Heart right ventricle (tissue), 16 donors: ENCODE measurements at regions not wholly inside any gene's neighbourhood (a gene's known extent, or its start where the extent isn't known, plus 50 kb on each side); places are given as distances from the start of the nearest gene placed in this dataset.
A peak's percentile ranks its signal among the peaks of the same experiment; 100 is the strongest.

Source experiments
- ATAC-seq, 8 donors: fragments of 200-7000 bp; cut with Tn5 transposase; one replicate each; pipeline ENCODE4 v1.9.1; 2020; ENCODE audit warnings: mild to moderate bottlenecking in 8 of 8, moderate library complexity in 8 of 8, moderate number of reproducible peaks in 1 of 8
- DNase-seq, 2 donors: peaks; one replicate each; pipeline ENCODE4 v3.0.0-alpha.2; 2020
- H3K27ac ChIP-seq, 10 donors: fragments of 200-600 bp; sonication (generic) in 2 of 10; one replicate each; pipeline versions ENCODE4 v1.5.0 to v1.8.0; 2020 to 2022; ENCODE audit warnings: mild to moderate bottlenecking in 3 of 10
- H3K27me3 ChIP-seq, 7 donors: fragments of 200-600 bp; one replicate each; pipeline ENCODE4 v1.8.0; 2021 to 2022; ENCODE audit warnings: mild to moderate bottlenecking in 2 of 7
- H3K36me3 ChIP-seq, 9 donors: fragments of 200-600 bp; sonication (generic) in 1 of 9; one replicate each; pipeline versions ENCODE4 v1.5.0 to v1.8.0; 2020 to 2022; ENCODE audit warnings: mild to moderate bottlenecking in 2 of 9
- H3K4me1 ChIP-seq, 9 donors: fragments of 200-600 bp; sonication (generic) in 1 of 9; one replicate each; pipeline versions ENCODE4 v1.5.0 to v1.8.0; 2020 to 2022; ENCODE audit warnings: mild to moderate bottlenecking in 4 of 9
- H3K4me3 ChIP-seq, 10 donors: fragments of 200-600 bp; sonication (generic) in 2 of 10; one replicate each; pipeline versions ENCODE4 v1.5.0 to v1.8.0; 2020 to 2022; ENCODE audit warnings: mild to moderate bottlenecking in 7 of 10, moderate library complexity in 2 of 10
- H3K9me3 ChIP-seq, 11 donors: fragments of 200-600 bp in 10 of 11; sonication (generic) in 2 of 11; one replicate each; pipeline versions ENCODE4 v1.5.0 to v1.8.0; 2013 to 2022; ENCODE audit warnings: mild to moderate bottlenecking in 2 of 11, control low read depth in 1 of 11, moderate library complexity in 1 of 11
- CTCF ChIP-seq, 9 donors: fragments of 200-600 bp; sonication (generic) in 2 of 9; IDR thresholded peaks; one replicate each; pipeline versions ENCODE4 v1.5.0 to v1.8.0; 2021 to 2022; ENCODE audit warnings: antibody characterized with exemption in 9 of 9, mild to moderate bottlenecking in 5 of 9, moderate library complexity in 1 of 9
- WGBS, 2 donors: extraction: QIAGEN DNeasy Blood & Tissue Kit; methylation state at CpG; one replicate each; pipeline ENCODE4 v1.1.7; 2013; ENCODE audit warnings: inconsistent platforms in 1 of 2; 5-methylcytosine and 5-hydroxymethylcytosine counted together
- intact Hi-C, 10 donors: fragments of 100-400 bp; cut with DNase I; formaldehyde crosslinking; loops; one replicate each; pipeline versions ENCODE4 v1.11.1 to v1.14.2; 2022
- donor health status: Arrhythmogenic right ventricular cardiomyopathy.
- donor health status: ischemic (EF 13 %, LVEDD 7.1; RV severe dilation, severe dysfunction).
- donor health status: healthy with polysubstance abuse.
- donor health status: DM: no; HTN: yes; CAD: no.
- donor health status: DM: no; HTN: no; CAD: no.
- donor health status: ischemic (EF 25% LVEDD 6.9; RV normal size, moderate dysfunction).
- donor health status: ischemic (EF 25% LVEDD 5.7; RV mildly dilated, moderate dysfunction).
- donor health status: healthy.
- donor health status: DM: yes; HTN: yes; CAD: no.
- donor health status: Ischemic cardiomyopathy.
- donor health status: ischemic (EF 35%, LVEDD 5.7; RV mildly dilated, moderate dysfunction).
- donor health status: nonischemic (EF 11% LVEDD 7.7; RV severe dilation, severe dysfunction).
- donor health status: DM: yes; HTN: yes; CAD: no.
- donor health status: PGD.
- donor health status: ischemic (EF 29% LVEDD 5.4; RV normal size, mild dysfunction).
- donor health status: nonischemic (EF 23%, LVEDD 6.1; RV moderate dilation, normal function).

GRCh38 chrX:20418379-20419150 is 151.9 kb upstream of the RPS6KA3 start:
- H3K9me3 ChIP-seq, result no peaks in the 10 kb centered on the region
- H3K27me3 ChIP-seq, result peaks cover 0 to under 1% (median 0%) of the 10 kb centered on the region in 7 donors
- no peak overlapping the region for H3K27ac ChIP-seq
- 82 to 91% methylated on average over 9 of the region's 9 CpGs for WGBS, 2 donors
- ATAC-seq (no peak), DNase-seq (no peak)
- intact Hi-C loops, result no loop called here
- no peak overlapping the region for H3K4me3 ChIP-seq
- no peaks in the 10 kb centered on the region for H3K36me3 ChIP-seq
- peaks cover 0 to 7% (median 0%) of the 10 kb centered on the region in 9 donors for H3K4me1 ChIP-seq
- TF ChIP-seq CTCF (IDR thresholded peaks at IDR 0.05), result no peak

DNA sequence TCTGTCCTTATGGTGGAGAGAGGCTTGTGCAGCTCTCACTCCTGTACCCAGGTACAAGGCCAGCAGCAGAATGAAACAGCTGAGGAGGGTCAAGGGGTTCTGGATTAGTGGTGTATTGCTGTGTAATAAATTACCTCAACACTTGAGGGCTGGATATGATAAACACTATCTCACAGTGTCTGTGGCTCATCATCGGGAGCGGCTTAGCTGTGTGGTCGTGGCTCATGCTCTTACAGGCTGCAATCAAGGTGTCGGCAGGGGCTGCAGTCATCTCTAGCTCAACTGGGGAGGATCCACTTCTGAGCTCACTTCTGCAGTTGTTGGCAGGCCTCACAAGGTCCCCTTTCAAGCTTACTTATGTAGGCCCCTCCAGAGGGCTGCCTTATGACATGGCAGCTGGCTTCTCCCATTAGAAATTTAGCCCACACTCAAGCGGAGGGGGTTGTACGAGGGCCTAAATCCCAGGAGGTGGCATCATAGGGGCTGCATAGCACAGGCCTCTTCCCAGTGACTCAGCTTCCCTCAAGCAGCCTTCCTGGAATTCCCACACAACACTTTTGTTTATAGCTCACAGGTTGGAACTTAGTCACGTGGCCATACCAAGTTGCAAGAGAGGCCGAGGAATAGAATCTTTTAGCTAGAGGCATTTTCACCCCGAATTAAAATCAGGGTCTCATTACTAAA is 148.2 kb upstream of the RPS6KA3 start:
- WGBS, 2 donors, result 69 to 76% methylated on average over 8 to 9 of the region's 9 CpGs
- Histone ChIP-seq H3K4me3 (no peak overlapping the region), H3K36me3 (no peaks in the 10 kb centered on the region), H3K9me3 (no peaks in the 10 kb centered on the region), H3K27ac (no peak overlapping the region), H3K27me3 (no peaks in the 10 kb centered on the region), H3K4me1 (peaks cover 0 to 12% (median 0%) of the 10 kb centered on the region in 9 donors)
- DNase-seq (no peak), ATAC-seq (no peak)
- no peak for TF ChIP-seq CTCF (IDR thresholded peaks at IDR 0.05)
- intact Hi-C loops, result loop anchor here in 1 of 10 donors (2.0 kb wide), 1 partner anchor 30 kb away; no protein-coding TSS in a partner anchor

GRCh38 chrX:20414066-20414465 is 147.4 kb upstream of the RPS6KA3 start:
- Histone ChIP-seq H3K27ac (peak overlapping the region in 1 of 10 donors; percentile 78), H3K36me3 (no peaks in the 10 kb centered on the region), H3K9me3 (no peaks in the 10 kb centered on the region), H3K4me3 (no peak overlapping the region), H3K27me3 (no peaks in the 10 kb centered on the region), H3K4me1 (peaks cover 0 to 12% (median 0%) of the 10 kb centered on the region in 9 donors)
- 84% methylated on average over 2 of the region's 2 CpGs for WGBS, 2 donors
- no peak for TF ChIP-seq CTCF (IDR thresholded peaks at IDR 0.05)
- DNase-seq (no peak), ATAC-seq (no peak)
- intact Hi-C loops, result loop anchor here in 1 of 10 donors (2.0 kb wide), 1 partner anchor 29 kb away; no protein-coding TSS in a partner anchor

DNA sequence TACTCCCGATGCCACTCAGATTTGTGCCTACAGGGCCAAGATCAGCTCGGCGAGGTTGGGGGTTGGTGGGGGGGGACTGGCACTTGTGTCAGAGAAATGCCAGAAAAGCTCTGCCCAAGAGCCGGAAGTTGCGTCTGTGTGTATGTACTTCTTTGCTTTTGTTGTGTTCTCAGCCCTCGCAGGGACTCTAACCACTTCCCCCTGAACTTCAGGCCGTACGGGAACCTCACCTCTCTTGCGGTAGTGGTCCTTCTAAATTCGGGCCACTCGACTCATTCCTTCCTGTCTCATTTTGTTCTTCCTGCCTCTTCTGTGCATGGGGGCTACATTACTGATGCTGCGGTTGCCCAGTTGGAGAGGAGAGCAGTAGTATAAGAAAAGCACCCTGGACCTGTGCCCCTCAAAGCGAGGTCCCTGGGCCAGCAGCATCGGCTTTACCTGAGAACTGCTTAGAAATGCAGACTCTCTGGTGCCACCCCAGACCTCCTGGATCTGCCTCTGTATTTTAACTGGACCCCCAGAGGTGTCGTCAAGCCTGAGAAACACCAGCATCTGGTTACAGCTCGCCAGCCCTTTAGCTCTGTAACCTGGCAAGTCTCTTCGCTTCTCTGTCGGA is 146.3 kb upstream of the RPS6KA3 start:
- H3K4me1 ChIP-seq, result peaks cover 0 to 12% (median 0%) of the 10 kb centered on the region in 9 donors
- no peak for TF ChIP-seq CTCF (IDR thresholded peaks at IDR 0.05)
- peaks cover 0 to 4% (median 0%) of the 10 kb centered on the region in 11 donors for H3K9me3 ChIP-seq
- no peaks in the 10 kb centered on the region for H3K36me3 ChIP-seq
- DNase-seq (peak; percentile 5 to 6), ATAC-seq (peak in 2 of 8 donors; percentile 19 to 42)
- H3K4me3 ChIP-seq, result no peak overlapping the region
- peak overlapping the region in 1 of 10 donors; percentile 78 for H3K27ac ChIP-seq
- WGBS, 2 donors, result 77 to 90% methylated on average over 15 to 18 of the region's 18 CpGs
- H3K27me3 ChIP-seq, result no peaks in the 10 kb centered on the region
- intact Hi-C loops, result no loop called here
